Stimulated activated naive B cell treated with anti-CD40 and anti-IgM and Interleukin-4, amounts not matched to agents 10 μg/mL and 1 μg/mL and 100 μg/mL, for 72 hours (primary cell): ENCODE measurements at regions not wholly inside any gene's neighbourhood (a gene's known extent, or its start where the extent isn't known, plus 50 kb on each side); places are given as distances from the start of the nearest gene placed in this dataset.
A peak's percentile ranks its signal among the peaks of the same experiment; 100 is the strongest.
"Not testable (repeated sequence)": the region's sequence is repeated elsewhere in the genome, so short reads cannot be mapped to it uniquely, and the experiment has no call there.

Experiments
- ATAC-seq, 2 donors: fragments of 150-1000 bp; cut with Tn5 transposase; replicated peaks; 2 replicates each; pipeline ENCODE4 v1.10.0; 2021; ENCODE audit warnings: moderate library complexity in 1 of 2
- DNase-seq: peaks from one replicate; pipeline ENCODE4 v3.0.0; 2021
- H3K27ac Mint-ChIP-seq: one replicate; pipeline ENCODE4 v1.8.0; 2022; ENCODE audit warnings: mild to moderate bottlenecking, mixed read lengths
- H3K27me3 Mint-ChIP-seq, 2 donors: one replicate each; pipeline ENCODE4 v1.8.0; 2022; ENCODE audit warnings: mixed read lengths in 2 of 2
- H3K36me3 Mint-ChIP-seq, 2 donors: one replicate each; pipeline ENCODE4 v1.8.0; 2022; ENCODE audit warnings: mixed read lengths in 2 of 2, mild to moderate bottlenecking in 1 of 2
- H3K4me1 Mint-ChIP-seq, 2 donors: one replicate each; pipeline ENCODE4 v1.8.0; 2022; ENCODE audit warnings: mixed read lengths in 2 of 2, mild to moderate bottlenecking in 1 of 2
- H3K4me3 Mint-ChIP-seq, 2 donors: one replicate each; pipeline ENCODE4 v1.8.0; 2022; ENCODE audit warnings: mild to moderate bottlenecking in 2 of 2, mixed read lengths in 2 of 2, moderate library complexity in 1 of 2
- H3K9me3 Mint-ChIP-seq, 2 donors: one replicate each; pipeline ENCODE4 v1.8.0; 2022; ENCODE audit warnings: mixed read lengths in 2 of 2, mild to moderate bottlenecking in 1 of 2

DNA sequence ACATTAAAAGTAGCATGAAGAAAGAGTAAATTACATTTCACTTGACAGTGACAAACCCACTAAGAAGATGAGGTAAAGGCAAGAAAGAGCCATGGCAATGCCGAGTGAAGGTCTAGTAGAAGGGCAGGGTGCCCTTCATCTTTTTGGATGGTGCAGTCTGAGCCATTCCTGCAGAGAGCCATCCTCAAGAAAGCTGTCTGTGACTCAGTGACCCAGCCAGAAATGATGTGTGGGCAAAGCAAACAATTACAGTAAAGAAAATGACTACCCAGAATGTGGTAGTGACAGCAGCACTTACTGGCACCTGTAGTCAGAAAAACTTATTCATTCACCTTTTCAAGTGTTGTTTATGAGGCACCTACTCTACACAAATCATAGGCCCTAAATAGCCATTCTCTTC is 281.7 kb downstream of the DUSP6 start:
- no peak for DNase-seq
- Mint-ChIP-seq H3K4me3 (no peak overlapping the region), H3K9me3 (no peaks in the 10 kb centered on the region), H3K4me1 (no peaks in the 10 kb centered on the region), H3K27ac (no peak overlapping the region), H3K27me3 (no peaks in the 10 kb centered on the region), H3K36me3 (no peaks in the 10 kb centered on the region)
- no peak for ATAC-seq

DNA sequence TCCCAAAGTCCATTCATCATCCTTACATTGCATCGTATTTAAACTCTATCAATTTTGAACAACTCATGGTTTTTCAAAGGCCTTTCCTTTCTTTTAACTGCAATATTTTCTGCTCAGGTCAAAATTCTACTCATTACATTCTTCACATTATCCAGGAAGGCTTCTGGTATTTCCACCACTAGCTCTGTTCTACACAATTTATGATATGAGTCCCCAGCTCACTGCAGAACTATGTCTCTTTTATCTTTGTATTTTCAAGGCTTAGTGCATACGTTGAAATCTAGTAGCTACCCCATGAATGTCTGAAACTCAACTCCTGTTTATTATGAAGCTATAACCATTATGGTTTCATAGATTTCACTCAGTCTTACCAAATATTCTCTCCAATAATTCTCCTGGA is 282.9 kb downstream of the DUSP6 start:
- no peaks in the 10 kb centered on the region for H3K9me3 Mint-ChIP-seq
- H3K36me3 Mint-ChIP-seq, result no peaks in the 10 kb centered on the region
- ATAC-seq (no peak), DNase-seq (no peak)
- no peak overlapping the region for H3K4me3 Mint-ChIP-seq
- no peak overlapping the region for H3K27ac Mint-ChIP-seq
- no peaks in the 10 kb centered on the region for H3K27me3 Mint-ChIP-seq
- H3K4me1 Mint-ChIP-seq, result no peaks in the 10 kb centered on the region

DNA sequence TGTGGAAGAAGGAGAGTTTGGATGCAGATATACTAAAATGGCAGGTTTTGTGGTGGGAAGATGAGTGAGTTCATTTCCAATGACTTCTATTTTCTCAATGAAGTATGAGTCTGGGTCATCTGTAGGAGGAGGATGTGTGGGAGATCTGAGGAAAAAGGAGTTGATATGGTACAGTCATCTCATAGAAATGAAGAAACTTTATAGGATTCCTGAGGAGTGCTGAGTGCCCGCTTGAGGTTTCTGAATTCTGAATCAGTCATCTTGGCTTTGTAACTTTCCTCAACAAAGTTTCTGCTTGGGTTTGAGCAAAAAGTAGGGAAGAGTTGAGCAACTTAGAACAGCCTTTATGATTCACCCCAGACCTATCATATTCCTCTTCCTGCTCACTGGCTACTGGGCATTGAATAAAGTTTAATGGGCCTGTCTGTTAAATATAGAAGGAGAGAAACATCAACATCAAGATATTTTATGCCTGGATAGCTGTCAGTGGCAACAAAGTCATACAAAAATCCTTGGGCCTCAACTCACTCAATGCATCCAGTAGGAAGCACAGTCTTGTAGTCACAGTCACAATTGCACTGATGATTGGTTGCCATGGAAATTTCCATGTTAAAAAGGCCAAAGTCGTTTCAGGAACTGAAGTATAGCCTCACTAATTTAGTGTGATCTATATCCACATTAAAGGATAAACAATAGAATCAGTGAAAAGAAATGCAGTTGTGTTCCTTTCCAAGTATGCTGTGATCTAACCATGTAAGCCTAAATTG is 284.7 kb downstream of the DUSP6 start:
- H3K36me3 Mint-ChIP-seq, result no peaks in the 10 kb centered on the region

DNA sequence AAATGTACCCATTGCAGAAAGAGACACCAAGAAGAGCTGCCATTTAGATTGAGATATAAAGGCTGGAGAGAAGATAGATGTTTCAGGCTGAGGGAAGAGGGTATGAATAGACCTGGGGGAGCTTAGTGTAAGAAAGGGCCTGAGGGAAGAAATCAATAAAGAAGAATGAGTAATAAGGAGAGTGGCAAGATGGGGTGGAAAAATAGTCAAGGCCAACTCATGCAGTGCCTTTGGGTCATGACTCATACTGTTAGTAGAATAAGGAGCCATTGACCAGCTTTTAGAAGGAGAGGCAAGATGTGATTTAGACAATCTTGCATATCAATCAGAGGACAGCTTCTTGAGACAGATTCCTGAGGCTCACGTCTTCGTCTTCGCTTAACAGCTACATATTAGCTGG is 287.5 kb downstream of the DUSP6 start:
- DNase-seq (no peak), ATAC-seq (peak; percentile 38 to 80)
- Mint-ChIP-seq H3K27ac (no peak overlapping the region), H3K9me3 (no peaks in the 10 kb centered on the region), H3K4me3 (no peak overlapping the region), H3K4me1 (no peaks in the 10 kb centered on the region), H3K36me3 (no peaks in the 10 kb centered on the region), H3K27me3 (no peaks in the 10 kb centered on the region)

More for the DNA sequence above, 284.7 kb downstream of the DUSP6 start:
- Mint-ChIP-seq H3K4me1 (no peaks in the 10 kb centered on the region), H3K27me3 (no peaks in the 10 kb centered on the region), H3K9me3 (no peaks in the 10 kb centered on the region), H3K27ac (no peak overlapping the region), H3K4me3 (no peak overlapping the region)
- no peak for DNase-seq
- ATAC-seq, result no peak

DNA sequence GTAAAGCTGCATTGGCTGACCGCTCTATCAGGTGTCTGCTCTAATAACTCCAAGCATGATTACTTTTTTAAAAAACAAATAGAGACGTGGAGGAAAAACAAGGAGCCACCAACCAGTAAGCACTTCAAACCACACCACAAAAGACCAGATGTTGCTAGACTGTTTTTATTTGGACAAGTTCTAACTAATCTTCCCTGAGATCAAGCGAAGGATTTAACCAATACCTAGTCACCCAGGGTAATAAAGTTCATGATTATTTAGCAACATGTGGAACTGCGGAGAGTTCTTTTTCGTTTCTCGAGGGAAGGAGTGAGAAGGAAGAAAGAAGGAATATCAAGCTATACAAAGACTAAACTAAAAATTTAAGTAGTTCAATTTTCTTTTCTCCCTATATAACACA is 288.1 kb downstream of the DUSP6 start:
- no peak overlapping the region for H3K27ac Mint-ChIP-seq
- no peak for ATAC-seq
- no peak overlapping the region for H3K4me3 Mint-ChIP-seq
- no peak for DNase-seq
- H3K4me1 Mint-ChIP-seq, result no peaks in the 10 kb centered on the region
- no peaks in the 10 kb centered on the region for H3K36me3 Mint-ChIP-seq
- H3K9me3 Mint-ChIP-seq, result no peaks in the 10 kb centered on the region
- H3K27me3 Mint-ChIP-seq, result no peaks in the 10 kb centered on the region

DNA sequence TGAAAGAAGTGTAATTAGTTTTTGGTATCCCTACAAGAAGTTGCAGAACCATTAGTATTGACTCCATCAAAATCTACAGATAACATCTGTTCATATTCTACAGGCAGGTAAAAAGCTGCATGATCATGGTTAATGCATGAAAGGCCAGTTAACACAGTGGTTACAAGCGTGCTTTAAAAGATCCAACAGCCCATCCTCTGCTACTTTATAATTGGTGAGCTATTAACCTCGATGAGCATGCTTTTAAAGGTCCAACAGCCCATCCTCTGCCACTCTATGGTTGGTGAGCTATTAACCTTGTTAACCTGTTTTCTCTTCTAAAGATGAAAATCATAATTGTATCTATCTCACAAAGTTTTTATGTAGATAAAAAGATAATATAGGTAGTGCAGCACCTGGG is 289.3 kb downstream of the DUSP6 start:
- Mint-ChIP-seq H3K4me1 (no peaks in the 10 kb centered on the region), H3K36me3 (no peaks in the 10 kb centered on the region), H3K4me3 (no peak overlapping the region), H3K27ac (no peak overlapping the region), H3K27me3 (peaks cover 0 to 4% of the 10 kb centered on the region in 2 donors), H3K9me3 (no peaks in the 10 kb centered on the region)
- no peak for DNase-seq
- no peak for ATAC-seq

DNA sequence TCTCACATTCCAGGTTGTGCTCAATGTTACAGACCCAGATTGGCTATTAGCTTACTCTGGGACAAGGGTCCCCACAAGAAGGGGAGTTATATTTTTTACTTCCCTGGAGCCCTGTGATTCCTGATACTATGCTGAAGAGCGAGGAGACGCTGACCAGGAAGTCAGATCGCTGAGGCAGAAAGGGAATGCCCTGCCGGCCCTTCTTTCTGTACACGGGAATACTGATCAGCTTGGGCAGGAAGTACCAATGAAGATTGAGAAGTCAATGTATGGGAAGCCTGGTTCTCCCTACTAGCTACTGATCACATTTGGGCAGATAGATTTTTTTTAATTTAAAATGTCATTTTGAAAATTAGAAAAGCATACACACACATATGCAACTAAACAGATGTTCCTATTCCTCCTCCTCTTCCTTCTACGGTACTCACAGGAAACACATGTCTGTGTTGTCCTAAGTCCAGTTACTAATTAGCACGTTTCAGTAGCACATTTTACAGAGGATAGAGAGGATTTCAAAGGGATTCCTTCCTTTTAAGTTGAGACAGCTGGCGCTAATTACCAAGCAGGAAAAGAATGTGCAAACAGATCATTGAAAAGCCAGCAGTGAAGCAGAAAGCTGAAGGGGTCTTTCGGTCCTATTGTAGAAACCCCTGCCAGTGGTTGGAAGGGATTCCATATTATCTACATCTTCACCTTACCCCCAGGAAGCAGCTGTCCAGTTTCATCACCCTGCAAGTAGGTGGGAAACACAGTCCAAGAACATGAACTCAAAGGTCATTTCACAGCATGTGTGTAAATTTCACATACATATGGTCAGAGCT is 292.4 kb downstream of the DUSP6 start:
- ATAC-seq (no peak), DNase-seq (no peak)
- Mint-ChIP-seq H3K9me3 (no peaks in the 10 kb centered on the region), H3K4me1 (no peaks in the 10 kb centered on the region), H3K27me3 (peaks cover 0 to 4% of the 10 kb centered on the region in 2 donors), H3K36me3 (no peaks in the 10 kb centered on the region), H3K4me3 (no peak overlapping the region), H3K27ac (no peak overlapping the region)

DNA sequence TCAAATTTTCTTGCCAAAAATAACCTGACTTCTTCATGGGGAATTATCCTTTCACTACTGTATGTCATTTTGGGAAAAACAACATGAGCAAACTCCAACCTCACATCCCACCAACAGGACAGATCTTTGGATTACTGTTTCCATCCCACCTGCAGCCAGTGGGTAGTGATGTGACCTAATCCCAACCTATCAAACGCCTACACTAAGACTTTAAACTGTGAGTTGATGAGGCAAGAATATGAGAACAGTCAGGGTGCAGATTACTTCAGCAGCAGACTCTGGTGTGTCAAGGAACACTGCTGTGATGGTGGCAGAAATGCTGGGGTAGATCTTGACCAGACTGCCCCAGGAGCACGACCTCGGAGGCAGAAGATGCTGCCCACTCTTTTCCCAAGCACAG is 293.2 kb downstream of the DUSP6 start:
- peaks cover 0 to 4% of the 10 kb centered on the region in 2 donors for H3K27me3 Mint-ChIP-seq
- ATAC-seq (no peak), DNase-seq (no peak)
- no peaks in the 10 kb centered on the region for H3K4me1 Mint-ChIP-seq
- H3K9me3 Mint-ChIP-seq, result no peaks in the 10 kb centered on the region
- H3K4me3 Mint-ChIP-seq, result no peak overlapping the region
- no peaks in the 10 kb centered on the region for H3K36me3 Mint-ChIP-seq
- H3K27ac Mint-ChIP-seq, result no peak overlapping the region

DNA sequence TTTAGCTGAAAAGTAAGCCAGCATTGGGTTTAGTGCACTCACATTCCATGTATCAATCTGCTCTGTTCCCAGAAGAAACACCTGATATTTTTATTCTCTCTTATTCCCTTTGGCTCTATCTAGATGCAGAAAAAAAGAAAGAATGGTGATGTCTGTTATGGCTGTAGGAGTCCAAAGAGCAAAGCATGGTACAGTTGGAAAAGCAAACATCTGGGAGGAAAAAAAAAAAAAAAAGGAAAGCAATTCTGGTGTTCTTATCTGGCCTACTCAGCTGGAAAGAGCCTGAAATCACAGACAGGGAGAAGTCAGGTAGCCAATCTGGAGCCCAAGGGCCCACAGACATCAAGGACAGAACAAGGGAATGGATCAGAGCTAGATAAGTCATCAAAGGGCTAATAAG is 293.9 kb downstream of the DUSP6 start:
- no peaks in the 10 kb centered on the region for H3K4me1 Mint-ChIP-seq
- DNase-seq (no peak), ATAC-seq (no peak)
- peaks cover 0 to 4% of the 10 kb centered on the region in 2 donors for H3K27me3 Mint-ChIP-seq
- peaks cover 4 to 5% of the 10 kb centered on the region in 2 donors for H3K36me3 Mint-ChIP-seq
- peaks cover 0 to 5% of the 10 kb centered on the region in 2 donors for H3K9me3 Mint-ChIP-seq
- H3K4me3 Mint-ChIP-seq, result no peak overlapping the region
- H3K27ac Mint-ChIP-seq, result no peak overlapping the region

DNA sequence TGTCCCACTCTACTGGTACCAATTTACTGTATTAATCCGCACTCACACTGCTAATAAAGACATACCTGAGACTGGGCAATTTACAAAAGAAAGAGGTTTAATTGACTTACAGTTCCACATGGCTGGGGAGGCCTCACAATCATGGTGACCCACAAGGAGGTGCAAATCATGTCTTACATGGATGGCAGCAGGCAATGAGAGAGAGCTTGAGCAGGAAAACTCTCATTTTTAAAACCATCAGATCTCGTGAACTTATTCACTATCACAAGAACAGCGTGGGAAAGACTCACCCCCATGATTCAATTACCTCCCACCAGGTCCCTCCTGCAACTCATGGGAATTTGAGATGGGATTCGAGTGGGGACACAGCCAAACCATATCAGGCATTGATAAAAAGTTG is 298.5 kb downstream of the DUSP6 start:
- not testable (repeated sequence) for H3K27me3 Mint-ChIP-seq

DNA sequence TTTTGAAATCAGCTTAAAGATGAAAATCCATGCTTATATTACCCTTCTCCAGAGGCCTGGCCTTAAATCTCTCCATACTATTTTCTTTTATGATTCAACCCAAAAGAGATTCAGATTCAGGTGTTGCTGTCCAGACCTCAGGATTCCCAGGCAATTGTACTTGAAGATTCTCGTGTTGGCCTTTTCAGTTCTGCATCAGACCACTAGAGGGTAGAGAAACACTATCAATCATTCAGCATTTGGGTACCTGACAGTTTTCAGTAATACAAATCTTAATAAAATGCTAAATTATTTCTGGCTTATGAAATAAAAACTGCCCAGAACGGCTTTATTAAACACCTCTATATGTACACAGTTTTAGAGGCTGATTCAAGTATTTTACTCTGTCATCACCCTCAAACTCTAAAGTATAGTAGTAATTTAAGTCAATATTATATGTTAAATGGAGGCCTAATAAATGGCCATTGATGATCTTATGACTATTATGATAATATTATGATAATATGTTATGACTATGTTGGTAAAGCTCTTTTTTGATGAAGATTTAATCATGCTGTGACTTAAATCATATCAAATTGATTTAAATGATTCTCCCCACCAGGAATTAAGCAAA is 301.1 kb downstream of the DUSP6 start:
- H3K4me3 Mint-ChIP-seq, result no peak overlapping the region
- DNase-seq, result peak; percentile 11
- peak; percentile 56 to 60 for ATAC-seq
- H3K9me3 Mint-ChIP-seq, result peaks cover 0 to 6% of the 10 kb centered on the region in 2 donors
- H3K36me3 Mint-ChIP-seq, result peaks cover 4 to 7% of the 10 kb centered on the region in 2 donors
- no peak overlapping the region for H3K27ac Mint-ChIP-seq
- H3K27me3 Mint-ChIP-seq, result no peaks in the 10 kb centered on the region
- peaks cover 0 to 2% of the 10 kb centered on the region in 2 donors for H3K4me1 Mint-ChIP-seq

More for the DNA sequence above, 298.5 kb downstream of the DUSP6 start:
- H3K4me1 Mint-ChIP-seq, H3K36me3 Mint-ChIP-seq, H3K4me3 Mint-ChIP-seq, H3K27ac Mint-ChIP-seq, H3K9me3 Mint-ChIP-seq, DNase-seq, ATAC-seq: not testable (repeated sequence)

DNA sequence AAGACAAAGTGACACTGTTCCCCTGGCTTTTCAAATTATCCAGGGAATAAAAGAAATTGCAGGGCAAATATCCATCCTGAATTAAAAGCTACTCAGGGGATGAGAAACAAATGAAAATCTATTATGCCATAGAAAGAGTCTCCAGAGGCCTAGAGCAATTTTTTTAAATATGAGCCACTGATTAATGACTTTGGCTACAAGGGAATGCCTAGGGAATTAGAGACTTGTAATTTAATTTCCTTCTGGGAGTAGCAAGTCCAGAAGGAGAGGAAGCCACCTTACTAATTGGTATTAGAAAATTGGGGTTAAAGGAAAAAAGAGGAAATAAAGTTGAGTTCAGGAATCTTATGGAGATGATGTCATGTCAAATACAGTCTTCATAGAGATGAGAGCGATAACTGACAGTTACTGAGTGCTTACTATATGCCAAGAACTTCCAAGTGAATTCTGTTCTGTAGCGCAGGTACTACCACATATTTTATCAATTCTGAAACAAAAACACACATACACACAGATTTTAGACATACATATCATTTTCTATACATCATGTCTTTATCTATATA is 304.4 kb downstream of the DUSP6 start:
- no peak overlapping the region for H3K4me3 Mint-ChIP-seq
- H3K36me3 Mint-ChIP-seq, result no peaks in the 10 kb centered on the region
- H3K27me3 Mint-ChIP-seq, result no peaks in the 10 kb centered on the region
- ATAC-seq (no peak), DNase-seq (no peak)
- H3K27ac Mint-ChIP-seq, result no peak overlapping the region
- peaks cover 0 to 2% of the 10 kb centered on the region in 2 donors for H3K4me1 Mint-ChIP-seq
- H3K9me3 Mint-ChIP-seq, result peaks cover 0 to 2% of the 10 kb centered on the region in 2 donors

DNA sequence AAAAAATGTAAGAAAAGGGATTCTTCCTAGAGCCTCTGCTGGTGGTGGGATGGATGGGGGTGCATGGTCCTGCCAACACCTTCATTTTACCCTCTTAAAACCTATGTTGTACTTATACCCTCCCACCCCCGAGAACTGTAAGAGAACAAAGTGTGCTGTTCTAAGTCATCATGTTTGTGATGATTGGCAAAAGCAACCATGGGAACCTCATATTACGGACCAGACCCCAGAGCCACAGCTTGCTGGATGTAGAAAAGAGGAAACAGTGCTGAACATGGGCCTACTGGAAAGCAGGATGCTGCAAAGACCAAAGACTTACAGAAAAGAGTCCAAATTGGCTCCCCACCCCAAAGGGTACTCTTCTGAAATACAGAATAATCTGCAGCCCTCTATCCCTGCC is 311.2 kb downstream of the DUSP6 start:
- peaks cover 25 to 44% of the 10 kb centered on the region in 2 donors for H3K4me1 Mint-ChIP-seq
- peak overlapping the region; percentile 86 for H3K27ac Mint-ChIP-seq
- DNase-seq, result no peak
- no peak overlapping the region for H3K4me3 Mint-ChIP-seq
- no peak for ATAC-seq
- peaks cover 0 to 8% of the 10 kb centered on the region in 2 donors for H3K9me3 Mint-ChIP-seq
- H3K27me3 Mint-ChIP-seq, result no peaks in the 10 kb centered on the region
- H3K36me3 Mint-ChIP-seq, result peaks cover 0 to 7% of the 10 kb centered on the region in 2 donors
